NCI-H510A (cell line): ENCODE measurements at regions not wholly inside any gene's neighbourhood (a gene's known extent, or its start where the extent isn't known, plus 50 kb on each side); places are given as distances from the start of the nearest gene placed in this dataset.
"Not testable (repeated sequence)": the region's sequence is repeated elsewhere in the genome, so short reads cannot be mapped to it uniquely, and the experiment has no call there.

Experiments used
- DNase-seq: peaks from one replicate; lab custom pipeline; 2025; lab: John Stamatoyannopoulos, UW

- no peak for DNase-seq
These were observed 342.8 kb downstream of the DHX15 start for GRCh38 chr4:24241511-24241910.

- DNase-seq: no peak
These were observed 343.7 kb downstream of the DHX15 start for GRCh38 chr4:24240655-24241054.

GRCh38 chr4:24237709-24238108, 346.6 kb downstream of the DHX15 start:
- DNase-seq: no peak

- DNase-seq: no peak
These were observed 346.7 kb upstream of the PPARGC1A start for GRCh38 chr4:24236532-24236931.

GRCh38 chr4:24236120-24236519, 346.3 kb upstream of the PPARGC1A start:
- no peak for DNase-seq

GRCh38 chr4:24235618-24236017, 345.8 kb upstream of the PPARGC1A start:
- no peak for DNase-seq

- no peak for DNase-seq
These were observed 344.5 kb upstream of the PPARGC1A start for GRCh38 chr4:24234288-24234848.

- no peak for DNase-seq
These were observed 341.1 kb upstream of the PPARGC1A start for GRCh38 chr4:24230955-24231354.

- no peak for DNase-seq
These were observed 340.1 kb upstream of the PPARGC1A start for GRCh38 chr4:24229978-24230377.

GRCh38 chr4:24228692-24229091, 338.8 kb upstream of the PPARGC1A start:
- no peak for DNase-seq

- DNase-seq: no peak
These were observed 336.8 kb upstream of the PPARGC1A start for GRCh38 chr4:24226667-24227066.

GRCh38 chr4:24226023-24226422, 336.2 kb upstream of the PPARGC1A start:
- no peak for DNase-seq

- DNase-seq: no peak
These were observed 334.6 kb upstream of the PPARGC1A start for GRCh38 chr4:24224446-24224845.

GRCh38 chr4:24219209-24219608, 329.4 kb upstream of the PPARGC1A start:
- DNase-seq: no peak

- no peak for DNase-seq
These were observed 328.7 kb upstream of the PPARGC1A start for GRCh38 chr4:24218566-24218965.

- no peak for DNase-seq
These were observed 324.9 kb upstream of the PPARGC1A start for GRCh38 chr4:24214796-24215195.

- DNase-seq: no peak
These were observed 324.1 kb upstream of the PPARGC1A start for GRCh38 chr4:24213961-24214360.

GRCh38 chr4:24212642-24213041, 322.8 kb upstream of the PPARGC1A start:
- DNase-seq: no peak

GRCh38 chr4:24211856-24212255, 322.0 kb upstream of the PPARGC1A start:
- no peak for DNase-seq

- no peak for DNase-seq
These were observed 320.6 kb upstream of the PPARGC1A start for GRCh38 chr4:24210332-24210902.

- DNase-seq: no peak
These were observed 320.1 kb upstream of the PPARGC1A start for GRCh38 chr4:24209906-24210305.

GRCh38 chr4:24209131-24209530, 319.3 kb upstream of the PPARGC1A start:
- DNase-seq: no peak

- DNase-seq: no peak
These were observed 318.8 kb upstream of the PPARGC1A start for GRCh38 chr4:24208691-24209090.

GRCh38 chr4:24204708-24205107, 314.9 kb upstream of the PPARGC1A start:
- not testable (repeated sequence) for DNase-seq
